Smooth muscle cell (in vitro differentiated cells): ENCODE measurements at regions not wholly inside any gene's neighbourhood (a gene's known extent, or its start where the extent isn't known, plus 50 kb on each side); places are given as distances from the start of the nearest gene placed in this dataset.

Experiments
- DNase-seq: peaks from one replicate; lab custom pipeline; 2025; ENCODE audit not compliant: unreplicated experiment; lab: John Stamatoyannopoulos, UW
- H2AFZ ChIP-seq: fragments of 200-600 bp; sonication (generic); 2 replicates; pipeline ENCODE4 v1.6.0; 2016; ENCODE audit warnings: antibody characterized with exemption, low read depth, mild to moderate bottlenecking
- H3F3A ChIP-seq: fragments of 200-600 bp; sonication (generic); 2 replicates; pipeline ENCODE4 v1.6.0; 2017; ENCODE audit warnings: antibody characterized with exemption, low read depth
- H3K27ac ChIP-seq: fragments of 200-600 bp; sonication (generic); 2 replicates; pipeline ENCODE4 v1.5.1; 2016; ENCODE audit warnings: low read depth, mild to moderate bottlenecking
- H3K27me3 ChIP-seq: fragments of 200-600 bp; sonication (generic); 2 replicates; pipeline ENCODE4 v1.6.1; 2016; ENCODE audit warnings: low read depth, mild to moderate bottlenecking
- H3K36me3 ChIP-seq: fragments of 200-600 bp; sonication (generic); 2 replicates; pipeline ENCODE4 v1.5.1; 2016; ENCODE audit warnings: low read depth
- H3K4me1 ChIP-seq: fragments of 200-600 bp; sonication (generic); 2 replicates; pipeline ENCODE4 v1.5.1; 2016; ENCODE audit warnings: low read depth
- H3K4me2 ChIP-seq: fragments of 200-600 bp; sonication (generic); 2 replicates; pipeline ENCODE4 v1.6.0; 2016; ENCODE audit warnings: mild to moderate bottlenecking
- H3K4me3 ChIP-seq: fragments of 200-600 bp; sonication (generic); 2 replicates; pipeline ENCODE4 v1.5.1; 2016; ENCODE audit warnings: mild to moderate bottlenecking
- H3K79me2 ChIP-seq: fragments of 200-600 bp; sonication (generic); 2 replicates; pipeline ENCODE4 v1.6.0; 2016; ENCODE audit warnings: low read depth, mild to moderate bottlenecking
- H3K9ac ChIP-seq: fragments of 200-600 bp; sonication (generic); 2 replicates; pipeline ENCODE4 v1.6.0; 2016; ENCODE audit warnings: low read depth
- H3K9me3 ChIP-seq: fragments of 200-600 bp; sonication (generic); replicated peaks from 2 replicates; pipeline ENCODE4 v1.5.1; 2016; ENCODE audit warnings: low read depth
- H4K20me1 ChIP-seq: fragments of 200-600 bp; sonication (generic); 2 replicates; pipeline ENCODE4 v1.6.0; 2016; ENCODE audit warnings: low read depth
- WGBS: methylation state at CpG from one replicate; pipeline ENCODE4 v1.1.7; 2016; ENCODE audit warnings: low lambda C conversion rate; 5-methylcytosine and 5-hydroxymethylcytosine counted together
- TF ChIP-seq, protein P1 (sequence below): fragments of 200-600 bp; sonication (generic); IDR thresholded peaks from 2 replicates; pipeline ENCODE4 v1.5.1; 2017; ENCODE audit warnings: borderline replicate concordance, mild to moderate bottlenecking, antibody characterized with exemption; ENCODE audit not compliant: insufficient read depth, poor library complexity, severe bottlenecking

DNA sequence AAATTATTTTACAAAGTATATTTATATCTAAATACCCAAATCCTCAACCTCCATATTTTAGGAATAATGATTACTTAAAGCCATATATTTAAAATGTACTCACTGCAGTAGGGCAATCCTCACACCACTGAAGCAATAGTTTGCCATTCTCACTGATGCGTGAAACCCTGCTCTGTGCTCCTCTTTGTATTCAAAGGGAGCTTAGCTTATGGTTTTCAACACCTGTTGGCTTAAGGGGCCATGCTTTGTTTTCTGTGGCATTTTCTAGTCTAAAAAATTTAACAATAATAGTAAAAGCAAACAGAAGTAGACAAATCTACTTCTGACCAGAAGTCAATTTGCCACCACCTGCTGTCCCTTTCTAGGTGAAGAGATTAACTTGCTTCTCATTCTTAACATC is 294.6 kb downstream of the FLRT2 start:
- H3K9ac ChIP-seq: no peak overlapping the region
- no peak overlapping the region for H3K4me3 ChIP-seq
- peaks cover 5% of the 10 kb centered on the region for H3K4me1 ChIP-seq
- no peaks in the 10 kb centered on the region for H3K27me3 ChIP-seq
- no peak overlapping the region for H3K4me2 ChIP-seq
- H3K9me3 ChIP-seq: no peaks in the 10 kb centered on the region
- no peaks in the 10 kb centered on the region for H3K79me2 ChIP-seq
- H3K36me3 ChIP-seq: no peaks in the 10 kb centered on the region
- no peak overlapping the region for H2AFZ ChIP-seq
- TF ChIP-seq, protein P1, sequence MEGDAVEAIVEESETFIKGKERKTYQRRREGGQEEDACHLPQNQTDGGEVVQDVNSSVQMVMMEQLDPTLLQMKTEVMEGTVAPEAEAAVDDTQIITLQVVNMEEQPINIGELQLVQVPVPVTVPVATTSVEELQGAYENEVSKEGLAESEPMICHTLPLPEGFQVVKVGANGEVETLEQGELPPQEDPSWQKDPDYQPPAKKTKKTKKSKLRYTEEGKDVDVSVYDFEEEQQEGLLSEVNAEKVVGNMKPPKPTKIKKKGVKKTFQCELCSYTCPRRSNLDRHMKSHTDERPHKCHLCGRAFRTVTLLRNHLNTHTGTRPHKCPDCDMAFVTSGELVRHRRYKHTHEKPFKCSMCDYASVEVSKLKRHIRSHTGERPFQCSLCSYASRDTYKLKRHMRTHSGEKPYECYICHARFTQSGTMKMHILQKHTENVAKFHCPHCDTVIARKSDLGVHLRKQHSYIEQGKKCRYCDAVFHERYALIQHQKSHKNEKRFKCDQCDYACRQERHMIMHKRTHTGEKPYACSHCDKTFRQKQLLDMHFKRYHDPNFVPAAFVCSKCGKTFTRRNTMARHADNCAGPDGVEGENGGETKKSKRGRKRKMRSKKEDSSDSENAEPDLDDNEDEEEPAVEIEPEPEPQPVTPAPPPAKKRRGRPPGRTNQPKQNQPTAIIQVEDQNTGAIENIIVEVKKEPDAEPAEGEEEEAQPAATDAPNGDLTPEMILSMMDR: no peak
- H4K20me1 ChIP-seq: no peaks in the 10 kb centered on the region
- no peaks in the 10 kb centered on the region for H3F3A ChIP-seq
- WGBS: 98% methylated on average over 1 of the region's 1 CpG
- DNase-seq: no peak
- H3K27ac ChIP-seq: no peak overlapping the region

DNA sequence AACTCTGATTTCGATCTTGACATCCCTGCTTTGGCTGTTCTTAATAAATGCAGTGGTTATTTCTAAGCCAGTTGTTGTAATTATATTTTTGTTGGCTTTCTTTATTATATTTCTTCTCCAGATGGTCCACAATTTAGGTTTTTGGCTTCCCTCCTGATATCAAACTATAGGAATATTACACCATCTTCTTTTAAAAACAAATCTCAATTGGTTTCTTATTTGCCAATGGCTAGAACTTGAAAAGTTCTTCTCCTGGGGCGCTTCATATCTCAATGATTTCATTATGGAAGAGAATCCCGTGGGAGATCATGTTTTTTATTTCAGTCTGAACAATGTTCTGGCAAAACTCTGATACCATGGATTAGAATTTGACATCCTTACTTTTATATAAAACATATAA is 292.3 kb downstream of the FLRT2 start:
- Histone ChIP-seq H3K36me3 (no peaks in the 10 kb centered on the region), H3K27ac (no peak overlapping the region), H4K20me1 (no peaks in the 10 kb centered on the region), H3K4me1 (peaks cover 5% of the 10 kb centered on the region), H3K4me3 (no peak overlapping the region), H3K9me3 (no peaks in the 10 kb centered on the region), H3K9ac (no peak overlapping the region), H3F3A (no peaks in the 10 kb centered on the region), H2AFZ (no peak overlapping the region), H3K4me2 (no peak overlapping the region), H3K79me2 (no peaks in the 10 kb centered on the region), H3K27me3 (no peaks in the 10 kb centered on the region)
- TF ChIP-seq, protein P1: no peak
- 96% methylated on average over 3 of the region's 3 CpGs for WGBS
- DNase-seq: no peak

DNA sequence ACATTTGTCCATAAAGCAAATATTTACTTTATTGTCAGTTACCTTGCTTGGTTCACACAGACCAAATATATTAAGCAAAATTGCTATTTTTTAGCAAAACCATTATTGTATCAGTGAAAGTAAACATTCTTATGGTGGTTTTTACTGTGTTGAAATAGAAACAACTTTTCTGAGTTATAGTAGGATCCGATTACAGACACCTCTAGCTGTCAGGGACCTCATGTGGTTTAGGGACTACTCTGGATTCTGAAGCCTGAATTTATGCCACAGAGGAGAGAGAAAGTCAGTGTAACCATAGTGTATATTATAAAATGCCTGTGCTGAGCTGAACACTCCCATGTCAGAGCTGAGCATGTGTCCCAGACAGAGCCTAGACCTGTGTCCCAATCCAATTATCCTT is 287.5 kb downstream of the FLRT2 start:
- Histone ChIP-seq H3K4me2 (no peak overlapping the region), H3K79me2 (no peaks in the 10 kb centered on the region), H3K9ac (no peak overlapping the region), H3K27me3 (no peaks in the 10 kb centered on the region), H3K27ac (no peak overlapping the region), H3K4me1 (no peaks in the 10 kb centered on the region), H3K4me3 (no peak overlapping the region), H3F3A (no peaks in the 10 kb centered on the region), H2AFZ (no peak overlapping the region), H3K36me3 (no peaks in the 10 kb centered on the region), H4K20me1 (no peaks in the 10 kb centered on the region), H3K9me3 (no peaks in the 10 kb centered on the region)
- WGBS: 100% methylated on average over 1 of the region's 1 CpG
- TF ChIP-seq, protein P1: no peak
- DNase-seq: no peak

DNA sequence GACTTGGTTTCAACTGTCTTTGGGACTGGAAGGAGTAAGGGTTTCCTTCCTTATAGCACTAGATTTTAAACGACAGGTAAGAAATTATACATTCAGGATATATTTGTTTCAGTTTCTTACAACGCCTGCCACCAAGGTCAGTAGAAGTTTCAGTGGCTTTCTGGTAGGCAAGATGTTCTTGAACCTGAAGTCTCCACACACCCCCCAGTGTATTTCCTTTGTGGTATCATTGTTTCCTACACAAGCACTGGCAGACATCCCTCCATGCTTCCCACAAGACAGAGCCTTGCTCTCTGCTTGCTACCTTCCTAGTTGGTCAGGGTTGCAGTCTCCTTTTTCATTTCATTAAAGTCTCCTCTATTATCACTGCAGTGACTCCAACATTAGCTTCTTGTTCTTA is 283.1 kb downstream of the FLRT2 start:
- H3F3A ChIP-seq: no peaks in the 10 kb centered on the region
- no peak overlapping the region for H3K4me3 ChIP-seq
- no peaks in the 10 kb centered on the region for H3K27me3 ChIP-seq
- H3K4me1 ChIP-seq: no peaks in the 10 kb centered on the region
- no peaks in the 10 kb centered on the region for H3K9me3 ChIP-seq
- H3K36me3 ChIP-seq: no peaks in the 10 kb centered on the region
- no peak for DNase-seq
- no peak overlapping the region for H3K9ac ChIP-seq
- H4K20me1 ChIP-seq: no peaks in the 10 kb centered on the region
- TF ChIP-seq, protein P1: no peak
- no peaks in the 10 kb centered on the region for H3K79me2 ChIP-seq
- no peak overlapping the region for H3K4me2 ChIP-seq
- WGBS: 94% methylated on average over 2 of the region's 2 CpGs
- H2AFZ ChIP-seq: no peak overlapping the region
- no peak overlapping the region for H3K27ac ChIP-seq
